HCT116 (cell line): ENCODE measurements at regions not wholly inside any gene's neighbourhood (a gene's known extent, or its start where the extent isn't known, plus 50 kb on each side); places are given as distances from the start of the nearest gene placed in this dataset.

Experiments
- ATAC-seq: fragments of 200-7000 bp; cut with Tn5 transposase; 2 replicates; pipeline ENCODE4 v1.9.1; 2020; ENCODE audit warnings: mild to moderate bottlenecking, moderate library complexity
- BruUV-seq: library from RNA; stranded (reverse); fragments of 400-500 nt; replicated peaks from 2 replicates; lab custom pipeline; 2021; lab: Mats Ljungman, UMichigan
- CTCF ChIA-PET: fragments of 300-600 bp; sonication (Branson Sonifier 250); formaldehyde crosslinking; loops from one replicate; lab custom pipeline; 2021; ENCODE audit warnings: antibody characterized with exemption; lab: Charles Lee
- POLR2A ChIA-PET: fragments of 300-600, 350-600 bp; sonication (Branson Sonifier 250); formaldehyde crosslinking; loops from one replicate; lab custom pipeline; 2021; ENCODE audit warnings: antibody characterized with exemption; lab: Charles Lee
- RAD21 ChIA-PET, 2 experiments: fragments of 300-600 bp; sonication (Branson Sonifier 250); formaldehyde crosslinking; loops; one replicate each; lab custom pipeline; 2023; ENCODE audit warnings: low total read pairs in 2 of 2; ENCODE audit not compliant: uncharacterized antibody in 2 of 2, unreplicated experiment in 2 of 2, low non-redundant PET in 1 of 2; lab: Charles Lee
- DNase-seq: peaks from one replicate; pipeline ENCODE4 v3.0.0-alpha.2; 2010; ENCODE audit warnings: low read depth, low spot score
- H2AFZ ChIP-seq: fragments of 200-600 bp; shearing (Covaris generic), sonication (generic); 2 replicates; pipeline ENCODE4 v1.6.1; 2017; ENCODE audit warnings: low read depth, mixed run types, mixed read lengths, antibody characterized with exemption, low read length; ENCODE audit not compliant: poor library complexity, severe bottlenecking
- H3K27ac ChIP-seq: 2 replicates; pipeline ENCODE4 v1.5.1; 2012; ENCODE audit warnings: low read depth, low read length
- H3K27me3 ChIP-seq: fragments of 200-600 bp; sonication (generic); 2 replicates; pipeline ENCODE4 v1.6.1; 2016; ENCODE audit warnings: mixed run types, low read length, mixed read lengths; ENCODE audit not compliant: insufficient read depth
- H3K36me3 ChIP-seq, 2 experiments: fragments of 200-500 bp in 1 of 2; fragments of 200-600 bp in 1 of 2; sonication (Bioruptor generic) in 1 of 2; sonication (generic) in 1 of 2; 2 replicates each; pipeline versions ENCODE4 v1.5.1 to v1.6.1; 2014 to 2016; ENCODE audit warnings: low read length in 2 of 2, inconsistent platforms in 1 of 2, mixed read lengths in 1 of 2, mixed run types in 1 of 2; ENCODE audit not compliant: insufficient read depth in 2 of 2, control insufficient read depth in 1 of 2
- H3K4me1 ChIP-seq, 2 experiments: fragments of 200-600 bp in 1 of 2; sonication (generic) in 1 of 2; 2 replicates each; pipeline versions ENCODE4 v1.5.1 to v1.6.1; 2012 to 2017; ENCODE audit warnings: low read length in 2 of 2, inconsistent platforms in 1 of 2, mild to moderate bottlenecking in 1 of 2, mixed read lengths in 1 of 2, mixed run types in 1 of 2, moderate library complexity in 1 of 2; ENCODE audit not compliant: insufficient read depth in 2 of 2, control insufficient read depth in 1 of 2
- H3K4me2 ChIP-seq: fragments of 200-600 bp; sonication (generic); 2 replicates; pipeline ENCODE4 v1.6.1; 2017; ENCODE audit warnings: mixed run types, low read length, mixed read lengths
- H3K4me3 ChIP-seq, 2 experiments: fragments of 200-600 bp in 1 of 2; sonication (generic) in 1 of 2; replicated peaks in 1 of 2; 2 replicates each; pipeline ENCODE4 v1.5.1; 2011 to 2016; ENCODE audit warnings: low read length in 2 of 2, control low read depth in 1 of 2, low read depth in 1 of 2, mild to moderate bottlenecking in 1 of 2, mixed read lengths in 1 of 2, mixed run types in 1 of 2
- H3K79me2 ChIP-seq: fragments of 200-600 bp; sonication (generic); 2 replicates; pipeline ENCODE4 v1.6.1; 2017; ENCODE audit warnings: mild to moderate bottlenecking, mixed run types, low read length, moderate library complexity, mixed read lengths; ENCODE audit not compliant: insufficient read depth
- H3K9ac ChIP-seq: fragments of 200-600 bp; sonication (generic); 2 replicates; pipeline ENCODE4 v1.6.1; 2016; ENCODE audit warnings: low read length, mixed read lengths
- H3K9me2 ChIP-seq: fragments of 200-600 bp; sonication (generic), shearing (Covaris generic); 2 replicates; pipeline ENCODE4 v1.6.1; 2017; ENCODE audit warnings: mixed run types, mild to moderate bottlenecking, moderate library complexity; ENCODE audit not compliant: insufficient read depth
- H3K9me3 ChIP-seq, 2 experiments: fragments of 200-500 bp in 1 of 2; fragments of 200-600 bp in 1 of 2; sonication (Bioruptor generic) in 1 of 2; sonication (generic) in 1 of 2; 2 replicates each; pipeline ENCODE4 v1.6.1; 2014 to 2017; ENCODE audit warnings: low read length in 2 of 2, mixed read lengths in 2 of 2, inconsistent platforms in 1 of 2, low read depth in 1 of 2, mild to moderate bottlenecking in 1 of 2, mixed run types in 1 of 2, moderate library complexity in 1 of 2; ENCODE audit not compliant: control insufficient read depth in 1 of 2, insufficient read depth in 1 of 2
- H4K20me1 ChIP-seq: fragments of 200-600 bp; sonication (generic), shearing (Covaris generic); 2 replicates; pipeline ENCODE4 v1.6.1; 2017; ENCODE audit warnings: mixed run types, mild to moderate bottlenecking, moderate library complexity; ENCODE audit not compliant: insufficient read depth
- ATF3 ChIP-seq: IDR thresholded peaks from 2 replicates; pipeline ENCODE4 v1.6.1; 2012
- CBX3 ChIP-seq: IDR thresholded peaks from 2 replicates; pipeline ENCODE4 v1.6.1; 2012; ENCODE audit warnings: low read depth
- EGR1 ChIP-seq: IDR thresholded peaks from 2 replicates; pipeline ENCODE4 v1.6.1; 2012; ENCODE audit warnings: low read depth
- EZH2phosphoT487 ChIP-seq: fragments of 200-600 bp; IDR thresholded peaks from 2 replicates; pipeline ENCODE4 v1.6.1; 2018; ENCODE audit warnings: antibody characterized with exemption, borderline replicate concordance
- JUND ChIP-seq: IDR thresholded peaks from 2 replicates; pipeline ENCODE4 v1.6.1; 2012
- MAX ChIP-seq: IDR thresholded peaks from 2 replicates; pipeline ENCODE4 v1.6.1; 2012
- SRF ChIP-seq: IDR thresholded peaks from 2 replicates; pipeline ENCODE4 v1.6.1; 2012; ENCODE audit warnings: low read depth
- TCF7L2 ChIP-seq: IDR thresholded peaks from 2 replicates; pipeline ENCODE4 v1.7.0; 2011; ENCODE audit warnings: borderline replicate concordance, inconsistent platforms; ENCODE audit not compliant: insufficient read depth, insufficient read length; ENCODE audit errors: extremely low read depth
- YY1 ChIP-seq: IDR thresholded peaks from 2 replicates; pipeline ENCODE4 v1.6.1; 2011; ENCODE audit warnings: low read length, low read depth, moderate library complexity, mild to moderate bottlenecking; ENCODE audit not compliant: insufficient replicate concordance; ENCODE audit errors: extremely low read depth
- ZBTB33 ChIP-seq: IDR thresholded peaks from 2 replicates; pipeline ENCODE4 v1.6.1; 2011; ENCODE audit warnings: mild to moderate bottlenecking, low read length, moderate library complexity; ENCODE audit not compliant: insufficient replicate concordance; ENCODE audit errors: extremely low read depth
- ZNF274 ChIP-seq: fragments of 200-500 bp; sonication (Bioruptor generic); IDR thresholded peaks from 2 replicates; pipeline ENCODE4 v1.6.1; 2014; ENCODE audit warnings: mild to moderate bottlenecking, low read depth, low read length, inconsistent platforms
- intact Hi-C: fragments of 100-400 bp; cut with micrococcal nuclease; formaldehyde crosslinking; loops from 2 replicates; pipeline ENCODE4 v1.10.0; 2022
- TF ChIP-seq, protein P1 (sequence below), 3 experiments: fragments of 200-600 bp in 1 of 3; sonication (generic) in 1 of 3; IDR thresholded peaks in 2 of 3; conservative IDR thresholded peaks in 1 of 3; 2 replicates each; pipeline ENCODE4 v1.5.1; 2012 to 2017; ENCODE audit warnings: low read depth in 2 of 3, low read length in 2 of 3, antibody characterized with exemption in 1 of 3, borderline replicate concordance in 1 of 3, control low read depth in 1 of 3, mild to moderate bottlenecking in 1 of 3, mixed read lengths in 1 of 3, mixed run types in 1 of 3, moderate library complexity in 1 of 3; ENCODE audit not compliant: insufficient read depth in 1 of 3

GRCh38 chr13:70390064-70390463 lies 281.8 kb upstream of the KLHL1 start:
- H3K79me2 ChIP-seq: no peaks in the 10 kb centered on the region
- no peak for ATAC-seq
- no peaks in the 10 kb centered on the region for H3K36me3 ChIP-seq
- no peak for TF ChIP-seq MAX
- no peak for TF ChIP-seq ATF3
- no peak for TF ChIP-seq ZBTB33
- TF ChIP-seq JUND: no peak
- TF ChIP-seq ZNF274: no peak
- TF ChIP-seq EGR1: no peak
- TF ChIP-seq TCF7L2: no peak
- no peak for TF ChIP-seq CBX3
- no peak for TF ChIP-seq YY1
- TF ChIP-seq SRF: no peak
- TF ChIP-seq, protein P1, sequence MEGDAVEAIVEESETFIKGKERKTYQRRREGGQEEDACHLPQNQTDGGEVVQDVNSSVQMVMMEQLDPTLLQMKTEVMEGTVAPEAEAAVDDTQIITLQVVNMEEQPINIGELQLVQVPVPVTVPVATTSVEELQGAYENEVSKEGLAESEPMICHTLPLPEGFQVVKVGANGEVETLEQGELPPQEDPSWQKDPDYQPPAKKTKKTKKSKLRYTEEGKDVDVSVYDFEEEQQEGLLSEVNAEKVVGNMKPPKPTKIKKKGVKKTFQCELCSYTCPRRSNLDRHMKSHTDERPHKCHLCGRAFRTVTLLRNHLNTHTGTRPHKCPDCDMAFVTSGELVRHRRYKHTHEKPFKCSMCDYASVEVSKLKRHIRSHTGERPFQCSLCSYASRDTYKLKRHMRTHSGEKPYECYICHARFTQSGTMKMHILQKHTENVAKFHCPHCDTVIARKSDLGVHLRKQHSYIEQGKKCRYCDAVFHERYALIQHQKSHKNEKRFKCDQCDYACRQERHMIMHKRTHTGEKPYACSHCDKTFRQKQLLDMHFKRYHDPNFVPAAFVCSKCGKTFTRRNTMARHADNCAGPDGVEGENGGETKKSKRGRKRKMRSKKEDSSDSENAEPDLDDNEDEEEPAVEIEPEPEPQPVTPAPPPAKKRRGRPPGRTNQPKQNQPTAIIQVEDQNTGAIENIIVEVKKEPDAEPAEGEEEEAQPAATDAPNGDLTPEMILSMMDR (IDR thresholded peaks at IDR 0.05 in 2 of 3, conservative IDR thresholded peaks at IDR 0.05 in 1 of 3; ENCODE audit: borderline replicate concordance in 1 of 3, insufficient read depth in 1 of 3, low read depth in 2 of 3, low read length in 2 of 3): no peak
- TF ChIP-seq EZH2phosphoT487: no peak
- no peak overlapping the region for H3K4me3 ChIP-seq
- H2AFZ ChIP-seq: no peak overlapping the region
- BruUV-seq: no TSS peak
- H3K4me1 ChIP-seq: no peaks in the 10 kb centered on the region
- H3K9me2 ChIP-seq: no peaks in the 10 kb centered on the region
- H3K27ac ChIP-seq: no peak overlapping the region
- no peak overlapping the region for H3K4me2 ChIP-seq
- DNase-seq: no peak
- no peak overlapping the region for H3K9ac ChIP-seq
- H3K9me3 ChIP-seq: no peaks in the 10 kb centered on the region
- intact Hi-C loops: no loop called here
- POLR2A ChIA-PET: no interaction called here
- H3K27me3 ChIP-seq: no peaks in the 10 kb centered on the region
- no peaks in the 10 kb centered on the region for H4K20me1 ChIP-seq
- CTCF ChIA-PET: no interaction called here
- RAD21 ChIA-PET: no interaction called here
